Body of pancreas (tissue), 4 donors: ENCODE measurements at regions not wholly inside any gene's neighbourhood (a gene's known extent, or its start where the extent isn't known, plus 50 kb on each side); places are given as distances from the start of the nearest gene placed in this dataset.

Experiments used
- CTCF ChIP-seq, 7 experiments: fragments of 450-650 bp in 4 of 7; fragments of 200-600 bp in 3 of 7; sonication (generic) in 3 of 7; IDR thresholded peaks; one replicate each; pipeline ENCODE4 v1.5.1; 2016 to 2019; ENCODE audit warnings: antibody characterized with exemption in 7 of 7
- POLR2A ChIP-seq, 3 donors: fragments of 450-650 bp; IDR thresholded peaks; one replicate each; pipeline ENCODE4 v1.6.1; 2016; ENCODE audit warnings: antibody characterized with exemption in 3 of 3, mild to moderate bottlenecking in 2 of 3

- TF ChIP-seq CTCF (IDR thresholded peaks at IDR 0.05): no peak
- TF ChIP-seq POLR2A (IDR thresholded peaks at IDR 0.05): no peak
Observed at GRCh38 chr4:153107246-153107645, 97.0 kb upstream of the TRIM2 start.
